MCF 10A (cell line): ENCODE measurements at regions not wholly inside any gene's neighbourhood (a gene's known extent, or its start where the extent isn't known, plus 50 kb on each side); places are given as distances from the start of the nearest gene placed in this dataset.

Experiments used
- BruUV-seq: library from RNA; stranded (reverse); fragments of 400-500 nt; replicated peaks from 2 replicates; lab custom pipeline; 2021; lab: Mats Ljungman, UMichigan
- CTCF ChIA-PET: fragments of 300-600 bp; sonication (Branson Sonifier 250); formaldehyde crosslinking; extraction: SDS; loops from one replicate; lab custom pipeline; 2021; ENCODE audit warnings: antibody characterized with exemption, inconsistent platforms; lab: Yijun Ruan, JAX
- POLR2A ChIA-PET: fragments of 300-600, 350-650 bp; sonication (Branson Sonifier 250); formaldehyde crosslinking; extraction: SDS; loops from one replicate; lab custom pipeline; 2020; ENCODE audit warnings: antibody characterized with exemption, inconsistent platforms; lab: Yijun Ruan, JAX
- DNase-seq: peaks from one replicate; pipeline ENCODE4 v3.0.0-alpha.2; 2018; ENCODE audit not compliant: unreplicated experiment
- H3K27ac Mint-ChIP-seq: one replicate; pipeline ENCODE4 v1.8.0; 2022; ENCODE audit warnings: mild to moderate bottlenecking, low read depth, mixed read lengths; ENCODE audit not compliant: unreplicated experiment
- H3K27me3 Mint-ChIP-seq: one replicate; pipeline ENCODE4 v1.8.0; 2022; ENCODE audit warnings: mixed read lengths; ENCODE audit not compliant: insufficient read depth, unreplicated experiment
- H3K36me3 Mint-ChIP-seq: one replicate; pipeline ENCODE4 v1.8.0; 2022; ENCODE audit warnings: mild to moderate bottlenecking, moderate library complexity, mixed read lengths; ENCODE audit not compliant: insufficient read depth, unreplicated experiment
- H3K4me1 Mint-ChIP-seq: one replicate; pipeline ENCODE4 v1.8.0; 2022; ENCODE audit warnings: mixed read lengths; ENCODE audit not compliant: insufficient read depth, unreplicated experiment
- H3K4me3 Mint-ChIP-seq: one replicate; pipeline ENCODE4 v1.8.0; 2022; ENCODE audit warnings: mild to moderate bottlenecking, moderate library complexity, mixed read lengths; ENCODE audit not compliant: unreplicated experiment
- H3K9me3 Mint-ChIP-seq: one replicate; pipeline ENCODE4 v1.8.0; 2022; ENCODE audit warnings: mixed read lengths; ENCODE audit not compliant: unreplicated experiment
- intact Hi-C: fragments of 100-400 bp; cut with micrococcal nuclease; formaldehyde crosslinking; loops from 2 replicates; pipeline ENCODE4 v1.14.1; 2022
- TF ChIP-seq, protein P1 (sequence below): fragments of 200-600 bp; IDR thresholded peaks from one replicate; pipeline ENCODE4 v1.8.0; 2022; ENCODE audit warnings: antibody characterized with exemption, mild to moderate bottlenecking; ENCODE audit not compliant: unreplicated experiment

DNA sequence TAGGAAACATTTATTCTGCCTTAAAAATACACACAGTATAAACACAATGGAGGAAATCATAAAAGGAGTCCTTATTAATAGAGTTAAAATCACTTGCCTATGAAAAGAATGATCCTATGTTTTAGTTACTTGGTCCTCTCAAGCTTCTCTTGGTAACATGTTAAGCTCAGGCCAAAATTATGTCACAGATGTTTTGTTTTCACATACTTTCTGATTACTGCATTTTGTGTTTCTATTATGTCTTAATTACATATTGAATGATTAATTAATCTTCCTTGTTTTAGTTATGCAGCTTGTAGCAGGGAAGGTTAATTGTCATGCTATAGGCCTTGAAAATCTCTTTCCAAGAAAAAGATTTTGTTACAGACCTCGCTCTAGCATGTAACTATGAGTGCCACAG, 406.0 kb downstream of the PLA2G4A start:
- H3K27ac Mint-ChIP-seq: no peak overlapping the region
- CTCF ChIA-PET: interaction anchor here (1.2 to 1.3 kb wide), 2 partner anchors 10 kb away, joined by 3 to 5 read pairs; no protein-coding TSS in a partner anchor

DNA sequence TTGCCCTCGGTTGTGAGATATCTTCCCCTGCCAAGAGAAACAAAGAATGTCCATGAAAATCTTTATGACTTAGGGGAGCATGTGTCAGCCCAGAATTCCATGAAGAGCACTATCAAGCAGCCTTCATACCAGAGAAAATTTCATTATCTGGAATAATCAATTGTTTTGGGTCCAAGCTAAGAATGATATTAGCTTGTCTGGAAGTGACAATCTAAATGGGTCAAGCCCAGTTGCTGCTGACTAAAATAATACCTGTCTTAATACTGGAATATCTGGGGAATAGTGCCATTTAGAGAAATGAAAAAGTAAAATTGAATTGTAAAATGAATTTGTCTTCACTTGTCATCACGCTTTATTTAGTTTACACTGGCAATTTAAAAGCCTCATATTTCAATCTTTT, 407.4 kb downstream of the PLA2G4A start:
- no peak overlapping the region for H3K27ac Mint-ChIP-seq
- POLR2A ChIA-PET: interaction anchor here (0.6 kb wide), 1 partner anchor 33 kb away, joined by 6 read pairs; no protein-coding TSS in a partner anchor
- intact Hi-C loops: no loop called here

More for the DNA sequence above, 406.0 kb downstream of the PLA2G4A start:
- no peak for DNase-seq
- intact Hi-C loops: no loop called here
- H3K4me1 Mint-ChIP-seq: no peaks in the 10 kb centered on the region
- H3K27me3 Mint-ChIP-seq: no peaks in the 10 kb centered on the region
- POLR2A ChIA-PET: no interaction called here
- H3K4me3 Mint-ChIP-seq: no peak overlapping the region
- no TSS peak for BruUV-seq
- H3K36me3 Mint-ChIP-seq: no peaks in the 10 kb centered on the region
- H3K9me3 Mint-ChIP-seq: no peaks in the 10 kb centered on the region
- TF ChIP-seq, protein P1, sequence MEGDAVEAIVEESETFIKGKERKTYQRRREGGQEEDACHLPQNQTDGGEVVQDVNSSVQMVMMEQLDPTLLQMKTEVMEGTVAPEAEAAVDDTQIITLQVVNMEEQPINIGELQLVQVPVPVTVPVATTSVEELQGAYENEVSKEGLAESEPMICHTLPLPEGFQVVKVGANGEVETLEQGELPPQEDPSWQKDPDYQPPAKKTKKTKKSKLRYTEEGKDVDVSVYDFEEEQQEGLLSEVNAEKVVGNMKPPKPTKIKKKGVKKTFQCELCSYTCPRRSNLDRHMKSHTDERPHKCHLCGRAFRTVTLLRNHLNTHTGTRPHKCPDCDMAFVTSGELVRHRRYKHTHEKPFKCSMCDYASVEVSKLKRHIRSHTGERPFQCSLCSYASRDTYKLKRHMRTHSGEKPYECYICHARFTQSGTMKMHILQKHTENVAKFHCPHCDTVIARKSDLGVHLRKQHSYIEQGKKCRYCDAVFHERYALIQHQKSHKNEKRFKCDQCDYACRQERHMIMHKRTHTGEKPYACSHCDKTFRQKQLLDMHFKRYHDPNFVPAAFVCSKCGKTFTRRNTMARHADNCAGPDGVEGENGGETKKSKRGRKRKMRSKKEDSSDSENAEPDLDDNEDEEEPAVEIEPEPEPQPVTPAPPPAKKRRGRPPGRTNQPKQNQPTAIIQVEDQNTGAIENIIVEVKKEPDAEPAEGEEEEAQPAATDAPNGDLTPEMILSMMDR: no peak

DNA sequence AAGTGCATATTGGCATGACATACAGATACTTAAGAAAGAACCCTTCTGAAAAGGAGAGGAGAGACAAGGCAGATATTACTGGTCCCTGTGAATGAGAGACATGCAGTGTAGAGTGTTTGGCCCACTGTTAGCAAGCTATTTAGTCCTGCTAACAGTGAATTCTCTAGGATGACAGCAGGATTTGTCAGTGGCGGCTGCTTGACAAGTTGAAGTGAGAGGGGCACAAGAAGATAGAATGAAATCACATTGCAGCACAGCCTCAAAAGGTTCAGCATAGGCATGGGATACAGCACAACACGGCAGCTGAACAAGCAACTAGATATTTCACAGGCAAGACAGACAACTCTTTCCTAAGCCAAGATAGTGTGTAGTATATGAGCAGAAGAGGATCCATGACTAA, 407.9 kb downstream of the PLA2G4A start:
- no peaks in the 10 kb centered on the region for H3K4me1 Mint-ChIP-seq
- H3K4me3 Mint-ChIP-seq: no peak overlapping the region
- POLR2A ChIA-PET: interaction anchor here (0.6 kb wide), 1 partner anchor 34 kb away, joined by 6 read pairs; no protein-coding TSS in a partner anchor
- H3K36me3 Mint-ChIP-seq: no peaks in the 10 kb centered on the region
- H3K27me3 Mint-ChIP-seq: no peaks in the 10 kb centered on the region
- CTCF ChIA-PET: interaction anchor here (0.6 kb wide), 1 partner anchor 37 kb away, joined by 3 read pairs; no protein-coding TSS in a partner anchor
- intact Hi-C loops: no loop called here
- H3K9me3 Mint-ChIP-seq: no peaks in the 10 kb centered on the region
- H3K27ac Mint-ChIP-seq: no peak overlapping the region
- no TSS peak for BruUV-seq
- no peak for DNase-seq
- TF ChIP-seq, protein P1: no peak

More for the DNA sequence above, 407.4 kb downstream of the PLA2G4A start:
- TF ChIP-seq, protein P1: no peak
- Mint-ChIP-seq H3K36me3 (no peaks in the 10 kb centered on the region), H3K4me1 (no peaks in the 10 kb centered on the region), H3K4me3 (no peak overlapping the region), H3K9me3 (no peaks in the 10 kb centered on the region), H3K27me3 (no peaks in the 10 kb centered on the region)
- no TSS peak for BruUV-seq
- CTCF ChIA-PET: interaction anchor here (1.2 kb wide), 1 partner anchor 9 kb away, joined by 5 read pairs; no protein-coding TSS in a partner anchor
- no peak for DNase-seq

DNA sequence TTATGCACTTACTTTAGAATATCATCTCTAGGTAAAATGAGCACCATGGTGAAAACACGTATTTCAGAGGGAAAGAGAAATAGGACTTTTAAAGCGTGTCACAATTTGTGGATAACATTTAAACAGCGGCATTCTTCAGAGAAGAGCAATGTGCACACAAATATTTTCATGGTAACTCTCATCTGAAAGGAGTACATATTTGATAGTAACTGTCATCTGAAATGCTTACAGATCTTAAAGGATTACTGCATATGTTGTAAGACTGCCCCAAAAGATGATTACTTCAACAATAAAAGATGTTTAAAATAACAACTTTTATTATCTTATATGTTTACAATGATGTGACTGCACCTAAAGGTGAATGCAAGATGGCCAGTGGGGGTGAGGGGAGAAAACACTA, 408.8 kb downstream of the PLA2G4A start:
- DNase-seq: no peak
- no peaks in the 10 kb centered on the region for H3K36me3 Mint-ChIP-seq
- no TSS peak for BruUV-seq
- TF ChIP-seq, protein P1: no peak
- no peak overlapping the region for H3K27ac Mint-ChIP-seq
- H3K4me1 Mint-ChIP-seq: no peaks in the 10 kb centered on the region
- no peaks in the 10 kb centered on the region for H3K9me3 Mint-ChIP-seq
- no peaks in the 10 kb centered on the region for H3K27me3 Mint-ChIP-seq
- CTCF ChIA-PET: interaction anchor here (0.6 to 1.1 kb wide), 2 partner anchors 15 to 36 kb away, joined by 3 to 4 read pairs; no protein-coding TSS in a partner anchor
- intact Hi-C loops: no loop called here
- POLR2A ChIA-PET: no interaction called here
- no peak overlapping the region for H3K4me3 Mint-ChIP-seq
